Psoas muscle (tissue), 7 donors: ENCODE measurements at regions not wholly inside any gene's neighbourhood (a gene's known extent, or its start where the extent isn't known, plus 50 kb on each side); places are given as distances from the start of the nearest gene placed in this dataset.

Experiments used
- ATAC-seq, 4 donors: fragments of 200-7000 bp; cut with Tn5 transposase; one replicate each; pipeline ENCODE4 v1.9.1; 2020; ENCODE audit warnings: moderate library complexity in 3 of 4, mild to moderate bottlenecking in 2 of 4
- DNase-seq, 2 donors: peaks; one replicate each; pipeline ENCODE4 v3.0.0-alpha.2; 2020
- H3K27ac ChIP-seq: fragments of 200-600 bp; one replicate; pipeline ENCODE4 v1.8.0; 2022
- H3K27me3 ChIP-seq, 3 donors: fragments of 200-600 bp in 1 of 3; one replicate each; pipeline versions ENCODE4 v1.6.1 to v1.8.0; 2013 to 2022; ENCODE audit warnings: low read length in 2 of 3, mild to moderate bottlenecking in 2 of 3, moderate library complexity in 1 of 3; ENCODE audit not compliant: insufficient read depth in 3 of 3
- H3K36me3 ChIP-seq, 2 donors: fragments of 200-600 bp in 1 of 2; one replicate each; pipeline versions ENCODE4 v1.6.1 to v1.8.0; 2013 to 2022; ENCODE audit warnings: low read depth in 1 of 2, mild to moderate bottlenecking in 1 of 2, moderate library complexity in 1 of 2; ENCODE audit not compliant: insufficient read depth in 1 of 2
- H3K4me1 ChIP-seq: fragments of 200-600 bp; one replicate; pipeline ENCODE4 v1.8.0; 2022
- H3K4me3 ChIP-seq: fragments of 200-600 bp; one replicate; pipeline ENCODE4 v1.8.0; 2022; ENCODE audit warnings: mild to moderate bottlenecking
- H3K9me3 ChIP-seq: fragments of 200-600 bp; one replicate; pipeline ENCODE4 v1.8.0; 2022
- WGBS, 3 donors: extraction: QIAGEN DNeasy Blood & Tissue Kit; methylation state at CpG; one replicate each; pipeline versions ENCODE4 v1.1.6 to v1.1.7; 2013; 5-methylcytosine and 5-hydroxymethylcytosine counted together
- intact Hi-C, 2 donors: fragments of 100-400 bp; cut with DNase I; formaldehyde crosslinking; loops; one replicate each; pipeline versions ENCODE4 v1.11.0 to v1.14.2; 2022
- TF ChIP-seq, protein P1 (sequence below): fragments of 200-600 bp; IDR thresholded peaks from one replicate; pipeline ENCODE4 v1.8.0; 2022; ENCODE audit warnings: antibody characterized with exemption
- donor health status: healthy with polysubstance abuse.
- donor health status: DM: no; HTN: no; CAD: no; lungs with moderate emphysema.
- donor health status: Bipolar disorder and iron deficiency.
- donor health status: healthy.
- donor health status: DM: yes; HTN: yes; CAD: no.
- donor health status: DM: no; HTN: no; CAD: no.
- donor health status: DM: yes; HTN: yes; CAD: no.

DNA sequence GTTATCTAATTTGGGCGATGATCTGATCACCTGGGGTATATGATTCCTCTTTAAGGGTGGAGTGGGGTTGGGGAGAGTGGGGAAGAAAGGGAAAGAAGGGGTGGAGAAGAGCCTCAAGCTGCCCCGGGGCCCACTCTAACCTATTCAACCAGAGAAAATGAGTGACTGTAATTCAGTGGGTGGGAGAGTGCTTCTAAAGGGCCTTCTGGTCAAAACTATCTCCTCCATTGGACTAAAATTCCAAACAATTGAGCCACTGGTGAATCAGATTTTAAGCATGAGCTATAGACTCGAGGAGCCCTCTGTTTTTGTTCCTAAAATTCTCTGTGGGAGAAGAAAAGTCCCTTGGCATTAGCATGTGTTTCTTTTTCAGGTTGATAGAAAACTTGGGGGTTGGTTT, 296.8 kb downstream of the CLIC5 start:
- TF ChIP-seq, protein P1, sequence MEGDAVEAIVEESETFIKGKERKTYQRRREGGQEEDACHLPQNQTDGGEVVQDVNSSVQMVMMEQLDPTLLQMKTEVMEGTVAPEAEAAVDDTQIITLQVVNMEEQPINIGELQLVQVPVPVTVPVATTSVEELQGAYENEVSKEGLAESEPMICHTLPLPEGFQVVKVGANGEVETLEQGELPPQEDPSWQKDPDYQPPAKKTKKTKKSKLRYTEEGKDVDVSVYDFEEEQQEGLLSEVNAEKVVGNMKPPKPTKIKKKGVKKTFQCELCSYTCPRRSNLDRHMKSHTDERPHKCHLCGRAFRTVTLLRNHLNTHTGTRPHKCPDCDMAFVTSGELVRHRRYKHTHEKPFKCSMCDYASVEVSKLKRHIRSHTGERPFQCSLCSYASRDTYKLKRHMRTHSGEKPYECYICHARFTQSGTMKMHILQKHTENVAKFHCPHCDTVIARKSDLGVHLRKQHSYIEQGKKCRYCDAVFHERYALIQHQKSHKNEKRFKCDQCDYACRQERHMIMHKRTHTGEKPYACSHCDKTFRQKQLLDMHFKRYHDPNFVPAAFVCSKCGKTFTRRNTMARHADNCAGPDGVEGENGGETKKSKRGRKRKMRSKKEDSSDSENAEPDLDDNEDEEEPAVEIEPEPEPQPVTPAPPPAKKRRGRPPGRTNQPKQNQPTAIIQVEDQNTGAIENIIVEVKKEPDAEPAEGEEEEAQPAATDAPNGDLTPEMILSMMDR = no peak
- Histone ChIP-seq H3K9me3 (no peaks in the 10 kb centered on the region), H3K27me3 (peaks cover 0 to 5% (median 0%) of the 10 kb centered on the region in 3 donors), H3K4me1 (no peaks in the 10 kb centered on the region), H3K27ac (no peak overlapping the region), H3K4me3 (no peak overlapping the region), H3K36me3 (no peaks in the 10 kb centered on the region)
- no peak for DNase-seq
- no peak for ATAC-seq
- 81 to 90% (median 89%) methylated on average over 3 of the region's 3 CpGs for WGBS, 3 donors
- intact Hi-C loops = loop anchor here in 1 of 2 donors (10.0 kb wide), 1 partner anchor 294 kb away; no protein-coding TSS in a partner anchor

DNA sequence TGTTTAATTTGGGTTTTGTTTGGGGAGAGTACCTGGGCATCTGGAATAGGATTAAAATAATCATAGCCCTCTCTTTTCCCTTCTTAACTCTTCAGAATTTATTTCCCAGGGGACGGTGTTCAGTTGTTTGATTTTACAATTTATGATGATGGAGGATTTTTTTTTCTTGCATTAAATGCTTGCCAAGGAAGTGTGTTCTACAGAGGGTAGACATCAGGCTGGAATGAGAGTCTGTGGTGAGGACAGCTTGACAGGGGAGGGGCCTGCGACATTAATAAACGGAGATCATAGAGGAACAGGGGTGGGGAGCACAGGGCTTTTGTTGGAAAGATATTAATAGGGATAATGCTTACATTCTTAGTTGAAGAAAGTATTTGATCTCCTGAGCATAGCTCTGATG, 297.5 kb downstream of the CLIC5 start:
- Histone ChIP-seq H3K27ac (no peak overlapping the region), H3K4me1 (no peaks in the 10 kb centered on the region), H3K9me3 (no peaks in the 10 kb centered on the region), H3K27me3 (peaks cover 0 to 5% (median 0%) of the 10 kb centered on the region in 3 donors), H3K36me3 (no peaks in the 10 kb centered on the region), H3K4me3 (no peak overlapping the region)
- TF ChIP-seq, protein P1 = no peak
- DNase-seq (no peak), ATAC-seq (no peak)
- 75 to 88% (median 77%) methylated on average over 3 of the region's 3 CpGs for WGBS, 3 donors
- intact Hi-C loops = loop anchor here in 1 of 2 donors (10.0 kb wide), 1 partner anchor 293 kb away; no protein-coding TSS in a partner anchor

DNA sequence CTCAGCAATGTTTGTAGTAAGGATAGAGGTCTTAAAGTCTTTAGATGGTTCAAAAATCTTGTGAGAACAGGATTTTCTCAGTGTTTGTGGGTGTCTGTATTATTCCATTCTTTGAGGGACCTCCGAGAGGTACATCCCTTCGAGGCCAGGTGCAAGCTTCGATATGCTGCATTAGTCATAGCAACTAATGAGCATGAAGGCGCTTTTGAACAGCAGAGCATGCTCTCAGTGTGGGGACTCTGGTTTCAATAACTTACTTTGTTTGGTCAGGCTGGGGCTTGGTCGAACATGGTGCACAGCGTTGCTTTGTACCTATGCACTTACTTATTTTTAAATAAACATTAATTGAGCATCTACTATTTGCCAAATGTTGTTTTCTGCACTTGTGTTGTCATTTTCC, 297.9 kb downstream of the CLIC5 start:
- peaks cover 0 to 3% (median 0%) of the 10 kb centered on the region in 3 donors for H3K27me3 ChIP-seq
- H3K27ac ChIP-seq = no peak overlapping the region
- 56 to 57% (median 57%) methylated on average over 6 of the region's 6 CpGs for WGBS, 3 donors
- no peak overlapping the region for H3K4me3 ChIP-seq
- no peaks in the 10 kb centered on the region for H3K9me3 ChIP-seq
- H3K4me1 ChIP-seq = no peaks in the 10 kb centered on the region
- TF ChIP-seq, protein P1 = no peak
- H3K36me3 ChIP-seq = no peaks in the 10 kb centered on the region
- ATAC-seq (no peak), DNase-seq (no peak)
- intact Hi-C loops = loop anchor here in 1 of 2 donors (10.0 kb wide), 1 partner anchor 293 kb away; no protein-coding TSS in a partner anchor

DNA sequence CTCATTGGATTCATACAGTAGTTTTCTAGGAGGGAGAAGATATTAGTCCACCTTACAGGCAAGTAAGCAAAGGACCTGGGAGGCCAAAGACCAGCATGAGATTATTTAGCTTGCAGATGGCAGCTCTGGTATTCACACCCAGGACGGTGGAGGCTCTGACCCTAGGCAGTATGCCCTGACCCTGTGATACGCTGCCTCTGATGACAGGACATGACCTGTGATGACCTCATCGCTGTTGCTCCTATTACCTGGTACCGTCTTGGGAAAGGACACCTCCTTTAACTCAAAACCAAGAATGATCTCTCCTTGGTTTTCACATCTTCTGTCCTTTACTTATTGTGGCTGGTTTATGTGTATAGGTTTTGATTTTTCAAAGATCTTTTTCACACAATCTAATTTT, 298.6 kb downstream of the CLIC5 start:
- Histone ChIP-seq H3K36me3 (no peaks in the 10 kb centered on the region), H3K9me3 (no peaks in the 10 kb centered on the region), H3K4me3 (no peak overlapping the region), H3K27ac (no peak overlapping the region), H3K27me3 (peaks cover 0 to 3% (median 0%) of the 10 kb centered on the region in 3 donors), H3K4me1 (no peaks in the 10 kb centered on the region)
- ATAC-seq (no peak), DNase-seq (no peak)
- intact Hi-C loops = loop anchor here in 1 of 2 donors (10.0 kb wide), 1 partner anchor 292 kb away; no protein-coding TSS in a partner anchor
- TF ChIP-seq, protein P1 = no peak
- WGBS, 3 donors = 70 to 78% (median 73%) methylated on average over 4 of the region's 4 CpGs

DNA sequence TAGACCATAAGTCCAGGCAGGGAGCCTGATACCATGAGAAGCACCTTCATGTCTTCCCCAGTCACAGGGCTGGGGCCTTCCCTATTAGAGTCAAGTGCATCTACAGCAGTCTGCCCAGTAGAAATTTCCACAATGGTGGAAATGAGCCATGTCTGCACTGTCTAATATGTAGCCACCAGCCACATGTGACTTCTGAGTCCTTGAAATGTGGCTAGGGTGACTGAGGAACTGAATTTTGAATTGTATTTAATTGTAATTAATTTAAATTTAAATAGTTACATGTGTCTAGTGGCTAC, 300.2 kb downstream of the CLIC5 start:
- H3K27me3 ChIP-seq = no peaks in the 10 kb centered on the region
- intact Hi-C loops = loop anchor here (2.0 to 10.0 kb wide), 5 partner anchors 291 to 1241 kb away; no protein-coding TSS in a partner anchor
- ATAC-seq (no peak), DNase-seq (no peak)
- no peak overlapping the region for H3K4me3 ChIP-seq
- no peaks in the 10 kb centered on the region for H3K36me3 ChIP-seq
- H3K9me3 ChIP-seq = no peaks in the 10 kb centered on the region
- no peak overlapping the region for H3K27ac ChIP-seq
- TF ChIP-seq, protein P1 = no peak
- no peaks in the 10 kb centered on the region for H3K4me1 ChIP-seq
